ENCODE measurements at regions not wholly inside any gene's neighbourhood (a gene's known extent, or its start where the extent isn't known, plus 50 kb on each side); places are given as distances from the start of the nearest gene placed in this dataset.

GRCh38 chr3:69647081-69647480 lies 92.2 kb upstream of the MITF start:
- no peak for TF ChIP-seq CTCF (IDR thresholded peaks at IDR 0.05)
- TF ChIP-seq ZFX (IDR thresholded peaks at IDR 0.05; ENCODE audit: borderline replicate concordance), result no peak

Measured in 22Rv1 (cell line).